Ovary (tissue), 3 donors: ENCODE measurements at regions not wholly inside any gene's neighbourhood (a gene's known extent, or its start where the extent isn't known, plus 50 kb on each side); places are given as distances from the start of the nearest gene placed in this dataset.

ENCODE experiments used
- CTCF ChIP-seq, 3 donors: fragments of 450-650 bp in 2 of 3; fragments of 200-600 bp in 1 of 3; IDR thresholded peaks; one replicate each; pipeline versions ENCODE4 v1.5.1 to v1.8.0; 2016 to 2022; ENCODE audit warnings: antibody characterized with exemption in 3 of 3, mild to moderate bottlenecking in 1 of 3
- POLR2A ChIP-seq: fragments of 450-650 bp; IDR thresholded peaks from one replicate; pipeline ENCODE4 v1.6.1; 2017; ENCODE audit warnings: antibody characterized with exemption, mild to moderate bottlenecking, moderate library complexity
- donor health status: DM: no; HTN: no; CAD: no.

- TF ChIP-seq CTCF (IDR thresholded peaks at IDR 0.05) = no peak
- TF ChIP-seq POLR2A = no peak
Observed at GRCh38 chr14:71193663-71194062, 286.4 kb downstream of the PCNX1 start.
